ENCODE measurements at regions not wholly inside any gene's neighbourhood (a gene's known extent, or its start where the extent isn't known, plus 50 kb on each side); places are given as distances from the start of the nearest gene placed in this dataset.

GRCh38 chr7:144957998-144958397, 122.1 kb upstream of the TPK1 start:
- Histone ChIP-seq H3K4me3 (no peak overlapping the region), H3K9me3 (peaks cover 4 to 7% of the 10 kb centered on the region in 2 donors), H3K27ac (no peak overlapping the region), H3K27me3 (no peaks in the 10 kb centered on the region), H3K4me1 (no peaks in the 10 kb centered on the region), H3K36me3 (no peaks in the 10 kb centered on the region)
- intact Hi-C loops (cut with DNase I; ENCODE audit: low total_unique reads) = no loop called here
- TF ChIP-seq POLR2A (IDR thresholded peaks at IDR 0.05) = no peak
- TF ChIP-seq POLR2AphosphoS5 (IDR thresholded peaks at IDR 0.05) = no peak
- no peak for TF ChIP-seq CTCF (IDR thresholded peaks at IDR 0.05)
- no peak for DNase-seq (ENCODE audit: low spot score in 2 of 2)

- Histone ChIP-seq H3K9me3 (peaks cover 4 to 7% of the 10 kb centered on the region in 2 donors), H3K27me3 (no peaks in the 10 kb centered on the region), H3K36me3 (no peaks in the 10 kb centered on the region), H3K27ac (no peak overlapping the region), H3K4me1 (no peaks in the 10 kb centered on the region), H3K4me3 (no peak overlapping the region)
- TF ChIP-seq CTCF (IDR thresholded peaks at IDR 0.05) (no peak), POLR2A (IDR thresholded peaks at IDR 0.05) (no peak), POLR2AphosphoS5 (IDR thresholded peaks at IDR 0.05) (no peak)
- intact Hi-C loops (cut with DNase I; ENCODE audit: low total_unique reads) = no loop called here
- DNase-seq (ENCODE audit: low spot score in 2 of 2) = no peak
Observed at GRCh38 chr7:144955422-144955821, 119.6 kb upstream of the TPK1 start.

- Histone ChIP-seq H3K4me3 (no peak overlapping the region), H3K36me3 (no peaks in the 10 kb centered on the region), H3K9me3 (no peaks in the 10 kb centered on the region), H3K27me3 (no peaks in the 10 kb centered on the region), H3K4me1 (no peaks in the 10 kb centered on the region), H3K27ac (no peak overlapping the region)
- intact Hi-C loops (cut with DNase I; ENCODE audit: low total_unique reads) = no loop called here
- DNase-seq (ENCODE audit: low spot score in 2 of 2) = no peak
- TF ChIP-seq CTCF (IDR thresholded peaks at IDR 0.05) = no peak
- no peak for TF ChIP-seq POLR2A (IDR thresholded peaks at IDR 0.05)
Observed at GRCh38 chr7:144941127-144941526, 105.3 kb upstream of the TPK1 start.

GRCh38 chr7:144937199-144937598, 101.3 kb upstream of the TPK1 start:
- H3K4me3 ChIP-seq = no peak overlapping the region
- no peak for TF ChIP-seq POLR2A (IDR thresholded peaks at IDR 0.05)
- TF ChIP-seq CTCF (IDR thresholded peaks at IDR 0.05) = no peak
- no peak for TF ChIP-seq POLR2AphosphoS5 (IDR thresholded peaks at IDR 0.05)
- no peaks in the 10 kb centered on the region for H3K27me3 ChIP-seq
- no peaks in the 10 kb centered on the region for H3K4me1 ChIP-seq
- intact Hi-C loops (cut with DNase I; ENCODE audit: low total_unique reads) = no loop called here
- no peak overlapping the region for H3K27ac ChIP-seq
- no peak for DNase-seq (ENCODE audit: low spot score in 2 of 2)
- H3K9me3 ChIP-seq = no peaks in the 10 kb centered on the region
- H3K36me3 ChIP-seq = no peaks in the 10 kb centered on the region

GRCh38 chr7:144936314-144936713, 100.5 kb upstream of the TPK1 start:
- H3K9me3 ChIP-seq = no peaks in the 10 kb centered on the region
- no peaks in the 10 kb centered on the region for H3K4me1 ChIP-seq
- H3K4me3 ChIP-seq = no peak overlapping the region
- DNase-seq (ENCODE audit: low spot score in 2 of 2) = no peak
- H3K36me3 ChIP-seq = no peaks in the 10 kb centered on the region
- no peak overlapping the region for H3K27ac ChIP-seq
- intact Hi-C loops (cut with DNase I; ENCODE audit: low total_unique reads) = no loop called here
- no peaks in the 10 kb centered on the region for H3K27me3 ChIP-seq
- TF ChIP-seq POLR2AphosphoS5 (IDR thresholded peaks at IDR 0.05) (no peak), CTCF (IDR thresholded peaks at IDR 0.05) (no peak), POLR2A (IDR thresholded peaks at IDR 0.05) (no peak)

Measured in breast epithelium (tissue), 4 donors.